ENCODE measurements at regions not wholly inside any gene's neighbourhood (a gene's known extent, or its start where the extent isn't known, plus 50 kb on each side); places are given as distances from the start of the nearest gene placed in this dataset.

DNA sequence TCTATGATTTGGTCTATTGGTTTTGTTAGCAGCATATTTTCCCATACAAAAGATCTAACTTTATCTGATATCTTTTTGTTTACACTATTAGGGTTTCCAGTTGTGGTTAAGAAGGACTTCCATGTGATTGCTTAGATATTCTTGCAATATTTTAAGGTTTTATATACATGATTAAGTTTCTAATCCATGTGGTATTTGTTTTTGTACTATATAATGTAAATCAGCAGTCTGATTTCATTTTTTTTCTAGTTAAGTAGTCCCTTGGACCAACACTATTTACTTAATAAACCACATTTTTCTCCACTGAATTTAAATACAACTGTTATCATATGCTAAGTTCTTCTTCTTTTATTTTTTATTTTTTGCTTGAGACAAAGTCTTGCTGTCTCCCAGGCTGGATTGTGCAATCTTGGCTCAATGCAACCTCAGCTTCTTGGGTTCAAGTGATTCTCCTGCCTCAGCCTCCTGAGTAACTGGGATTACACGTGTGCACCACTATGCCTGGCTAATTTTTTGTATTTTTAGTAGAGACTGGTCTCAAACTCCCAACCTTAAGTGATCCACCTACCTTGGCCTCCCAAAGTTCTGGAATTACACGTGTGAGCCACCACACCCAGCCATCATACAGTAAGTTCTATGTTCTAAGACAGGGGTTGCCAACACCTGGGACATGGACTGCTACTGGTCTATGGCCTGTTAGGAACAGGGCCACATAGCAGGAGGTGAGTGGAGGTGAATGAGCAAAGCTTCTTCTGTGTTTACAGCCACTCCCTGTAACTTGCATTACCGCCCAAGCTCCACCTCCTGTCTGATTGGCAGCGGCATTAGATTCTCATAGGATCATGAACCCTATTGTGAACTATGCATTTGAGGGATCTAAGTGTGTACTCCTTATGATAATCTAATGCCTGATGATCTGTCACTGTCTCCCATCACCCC is 58.5 kb upstream of the RAB27B start:
- TF ChIP-seq, protein P1, sequence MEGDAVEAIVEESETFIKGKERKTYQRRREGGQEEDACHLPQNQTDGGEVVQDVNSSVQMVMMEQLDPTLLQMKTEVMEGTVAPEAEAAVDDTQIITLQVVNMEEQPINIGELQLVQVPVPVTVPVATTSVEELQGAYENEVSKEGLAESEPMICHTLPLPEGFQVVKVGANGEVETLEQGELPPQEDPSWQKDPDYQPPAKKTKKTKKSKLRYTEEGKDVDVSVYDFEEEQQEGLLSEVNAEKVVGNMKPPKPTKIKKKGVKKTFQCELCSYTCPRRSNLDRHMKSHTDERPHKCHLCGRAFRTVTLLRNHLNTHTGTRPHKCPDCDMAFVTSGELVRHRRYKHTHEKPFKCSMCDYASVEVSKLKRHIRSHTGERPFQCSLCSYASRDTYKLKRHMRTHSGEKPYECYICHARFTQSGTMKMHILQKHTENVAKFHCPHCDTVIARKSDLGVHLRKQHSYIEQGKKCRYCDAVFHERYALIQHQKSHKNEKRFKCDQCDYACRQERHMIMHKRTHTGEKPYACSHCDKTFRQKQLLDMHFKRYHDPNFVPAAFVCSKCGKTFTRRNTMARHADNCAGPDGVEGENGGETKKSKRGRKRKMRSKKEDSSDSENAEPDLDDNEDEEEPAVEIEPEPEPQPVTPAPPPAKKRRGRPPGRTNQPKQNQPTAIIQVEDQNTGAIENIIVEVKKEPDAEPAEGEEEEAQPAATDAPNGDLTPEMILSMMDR (IDR thresholded peaks at IDR 0.05 in 8 of 11, conservative IDR thresholded peaks at IDR 0.05 in 3 of 11), result no peak
- TF ChIP-seq POLR2AphosphoS5 (IDR thresholded peaks at IDR 0.05), result no peak
- no peak for TF ChIP-seq POLR2A (IDR thresholded peaks at IDR 0.05)
